HCT116 (cell line): ENCODE measurements at regions not wholly inside any gene's neighbourhood (a gene's known extent, or its start where the extent isn't known, plus 50 kb on each side); places are given as distances from the start of the nearest gene placed in this dataset.

Experiments
- ATAC-seq: fragments of 200-7000 bp; cut with Tn5 transposase; 2 replicates; pipeline ENCODE4 v1.9.1; 2020; ENCODE audit warnings: mild to moderate bottlenecking, moderate library complexity
- BruUV-seq: library from RNA; stranded (reverse); fragments of 400-500 nt; replicated peaks from 2 replicates; lab custom pipeline; 2021; lab: Mats Ljungman, UMichigan
- CTCF ChIA-PET: fragments of 300-600 bp; sonication (Branson Sonifier 250); formaldehyde crosslinking; loops from one replicate; lab custom pipeline; 2021; ENCODE audit warnings: antibody characterized with exemption; lab: Charles Lee
- POLR2A ChIA-PET: fragments of 300-600, 350-600 bp; sonication (Branson Sonifier 250); formaldehyde crosslinking; loops from one replicate; lab custom pipeline; 2021; ENCODE audit warnings: antibody characterized with exemption; lab: Charles Lee
- RAD21 ChIA-PET, 2 experiments: fragments of 300-600 bp; sonication (Branson Sonifier 250); formaldehyde crosslinking; loops; one replicate each; lab custom pipeline; 2023; ENCODE audit warnings: low total read pairs in 2 of 2; ENCODE audit not compliant: uncharacterized antibody in 2 of 2, unreplicated experiment in 2 of 2, low non-redundant PET in 1 of 2; lab: Charles Lee
- DNase-seq: peaks from one replicate; pipeline ENCODE4 v3.0.0-alpha.2; 2010; ENCODE audit warnings: low read depth, low spot score
- H2AFZ ChIP-seq: fragments of 200-600 bp; shearing (Covaris generic), sonication (generic); 2 replicates; pipeline ENCODE4 v1.6.1; 2017; ENCODE audit warnings: low read depth, mixed run types, mixed read lengths, antibody characterized with exemption, low read length; ENCODE audit not compliant: poor library complexity, severe bottlenecking
- H3K27ac ChIP-seq: 2 replicates; pipeline ENCODE4 v1.5.1; 2012; ENCODE audit warnings: low read depth, low read length
- H3K27me3 ChIP-seq: fragments of 200-600 bp; sonication (generic); 2 replicates; pipeline ENCODE4 v1.6.1; 2016; ENCODE audit warnings: mixed run types, low read length, mixed read lengths; ENCODE audit not compliant: insufficient read depth
- H3K36me3 ChIP-seq, 2 experiments: fragments of 200-500 bp in 1 of 2; fragments of 200-600 bp in 1 of 2; sonication (Bioruptor generic) in 1 of 2; sonication (generic) in 1 of 2; 2 replicates each; pipeline versions ENCODE4 v1.5.1 to v1.6.1; 2014 to 2016; ENCODE audit warnings: low read length in 2 of 2, inconsistent platforms in 1 of 2, mixed read lengths in 1 of 2, mixed run types in 1 of 2; ENCODE audit not compliant: insufficient read depth in 2 of 2, control insufficient read depth in 1 of 2
- H3K4me1 ChIP-seq, 2 experiments: fragments of 200-600 bp in 1 of 2; sonication (generic) in 1 of 2; 2 replicates each; pipeline versions ENCODE4 v1.5.1 to v1.6.1; 2012 to 2017; ENCODE audit warnings: low read length in 2 of 2, inconsistent platforms in 1 of 2, mild to moderate bottlenecking in 1 of 2, mixed read lengths in 1 of 2, mixed run types in 1 of 2, moderate library complexity in 1 of 2; ENCODE audit not compliant: insufficient read depth in 2 of 2, control insufficient read depth in 1 of 2
- H3K4me2 ChIP-seq: fragments of 200-600 bp; sonication (generic); 2 replicates; pipeline ENCODE4 v1.6.1; 2017; ENCODE audit warnings: mixed run types, low read length, mixed read lengths
- H3K4me3 ChIP-seq, 2 experiments: fragments of 200-600 bp in 1 of 2; sonication (generic) in 1 of 2; replicated peaks in 1 of 2; 2 replicates each; pipeline ENCODE4 v1.5.1; 2011 to 2016; ENCODE audit warnings: low read length in 2 of 2, control low read depth in 1 of 2, low read depth in 1 of 2, mild to moderate bottlenecking in 1 of 2, mixed read lengths in 1 of 2, mixed run types in 1 of 2
- H3K79me2 ChIP-seq: fragments of 200-600 bp; sonication (generic); 2 replicates; pipeline ENCODE4 v1.6.1; 2017; ENCODE audit warnings: mild to moderate bottlenecking, mixed run types, low read length, moderate library complexity, mixed read lengths; ENCODE audit not compliant: insufficient read depth
- H3K9ac ChIP-seq: fragments of 200-600 bp; sonication (generic); 2 replicates; pipeline ENCODE4 v1.6.1; 2016; ENCODE audit warnings: low read length, mixed read lengths
- H3K9me2 ChIP-seq: fragments of 200-600 bp; sonication (generic), shearing (Covaris generic); 2 replicates; pipeline ENCODE4 v1.6.1; 2017; ENCODE audit warnings: mixed run types, mild to moderate bottlenecking, moderate library complexity; ENCODE audit not compliant: insufficient read depth
- H3K9me3 ChIP-seq, 2 experiments: fragments of 200-500 bp in 1 of 2; fragments of 200-600 bp in 1 of 2; sonication (Bioruptor generic) in 1 of 2; sonication (generic) in 1 of 2; 2 replicates each; pipeline ENCODE4 v1.6.1; 2014 to 2017; ENCODE audit warnings: low read length in 2 of 2, mixed read lengths in 2 of 2, inconsistent platforms in 1 of 2, low read depth in 1 of 2, mild to moderate bottlenecking in 1 of 2, mixed run types in 1 of 2, moderate library complexity in 1 of 2; ENCODE audit not compliant: control insufficient read depth in 1 of 2, insufficient read depth in 1 of 2
- H4K20me1 ChIP-seq: fragments of 200-600 bp; sonication (generic), shearing (Covaris generic); 2 replicates; pipeline ENCODE4 v1.6.1; 2017; ENCODE audit warnings: mixed run types, mild to moderate bottlenecking, moderate library complexity; ENCODE audit not compliant: insufficient read depth
- ATF3 ChIP-seq: IDR thresholded peaks from 2 replicates; pipeline ENCODE4 v1.6.1; 2012
- CBX3 ChIP-seq: IDR thresholded peaks from 2 replicates; pipeline ENCODE4 v1.6.1; 2012; ENCODE audit warnings: low read depth
- CEBPB ChIP-seq: IDR thresholded peaks from 2 replicates; pipeline ENCODE4 v1.6.1; 2012; ENCODE audit warnings: low read depth
- FOSL1 ChIP-seq: IDR thresholded peaks from 2 replicates; pipeline ENCODE4 v1.6.1; 2012; ENCODE audit warnings: low read depth
- JUND ChIP-seq: IDR thresholded peaks from 2 replicates; pipeline ENCODE4 v1.6.1; 2012
- POLR2A ChIP-seq: IDR thresholded peaks from 2 replicates; pipeline ENCODE4 v1.7.0; 2011; ENCODE audit warnings: borderline replicate concordance; ENCODE audit not compliant: insufficient read depth, insufficient read length; ENCODE audit errors: extremely low read depth
- POLR2AphosphoS5 ChIP-seq: IDR thresholded peaks from 2 replicates; pipeline ENCODE4 v1.6.1; 2011; ENCODE audit warnings: mild to moderate bottlenecking, low read depth, low read length, moderate library complexity
- REST ChIP-seq: IDR thresholded peaks from 2 replicates; pipeline ENCODE4 v1.6.1; 2012; ENCODE audit warnings: low read depth
- SIN3A ChIP-seq: IDR thresholded peaks from 2 replicates; pipeline ENCODE4 v1.6.1; 2012; ENCODE audit warnings: low read depth
- SP1 ChIP-seq: IDR thresholded peaks from 2 replicates; pipeline ENCODE4 v1.6.1; 2012; ENCODE audit warnings: low read depth
- ZFX ChIP-seq: fragments of 450-650 bp; IDR thresholded peaks from 2 replicates; pipeline ENCODE4 v1.6.1; 2017
- intact Hi-C: fragments of 100-400 bp; cut with micrococcal nuclease; formaldehyde crosslinking; loops from 2 replicates; pipeline ENCODE4 v1.10.0; 2022
- TF ChIP-seq, protein P1 (sequence below): IDR thresholded peaks from 2 replicates; pipeline ENCODE4 v1.6.1; 2011; ENCODE audit warnings: mild to moderate bottlenecking, low read length, moderate library complexity; ENCODE audit not compliant: insufficient replicate concordance; ENCODE audit errors: extremely low read depth
- TF ChIP-seq, protein P2 (sequence below), 3 experiments: fragments of 200-600 bp in 1 of 3; sonication (generic) in 1 of 3; IDR thresholded peaks in 2 of 3; conservative IDR thresholded peaks in 1 of 3; 2 replicates each; pipeline ENCODE4 v1.5.1; 2012 to 2017; ENCODE audit warnings: low read depth in 2 of 3, low read length in 2 of 3, antibody characterized with exemption in 1 of 3, borderline replicate concordance in 1 of 3, control low read depth in 1 of 3, mild to moderate bottlenecking in 1 of 3, mixed read lengths in 1 of 3, mixed run types in 1 of 3, moderate library complexity in 1 of 3; ENCODE audit not compliant: insufficient read depth in 1 of 3

DNA sequence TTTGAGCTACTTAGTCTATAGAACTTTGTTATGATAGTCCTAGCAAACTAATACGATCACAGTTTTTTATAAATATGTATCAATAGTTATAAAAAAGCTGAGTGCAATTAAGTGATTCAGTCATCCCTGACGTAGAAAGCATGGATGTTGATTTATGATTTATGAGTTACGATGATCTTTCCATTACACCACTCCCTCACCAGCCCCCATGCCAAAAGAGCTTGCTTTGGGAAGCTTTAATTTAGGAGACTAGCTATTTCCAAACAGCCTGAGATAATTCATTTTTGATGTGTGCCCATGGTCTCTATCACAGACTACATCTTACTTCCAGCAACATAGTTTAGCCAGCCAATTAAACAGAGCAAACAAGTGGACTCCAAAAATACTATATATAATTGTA lies 256.8 kb downstream of the GABRG2 start:
- Histone ChIP-seq H3K27me3 (no peaks in the 10 kb centered on the region), H3K9me3 (peaks cover 0 to 3% of the 10 kb centered on the region in 2 experiments; a peak in 1 of 4 replicates), H3K4me1 (no peaks in the 10 kb centered on the region), H3K79me2 (no peaks in the 10 kb centered on the region), H3K36me3 (no peaks in the 10 kb centered on the region), H3K4me2 (no peak overlapping the region), H3K9me2 (no peaks in the 10 kb centered on the region), H4K20me1 (no peaks in the 10 kb centered on the region), H3K4me3 (no peak overlapping the region), H2AFZ (no peak overlapping the region), H3K9ac (no peak overlapping the region), H3K27ac (no peak overlapping the region)
- POLR2A ChIA-PET, result no interaction called here
- RAD21 ChIA-PET, result no interaction called here
- CTCF ChIA-PET, result no interaction called here
- DNase-seq (no peak), ATAC-seq (no peak)
- intact Hi-C loops, result no loop called here
- no peak for TF ChIP-seq POLR2A
- no peak for TF ChIP-seq SIN3A
- no peak for TF ChIP-seq JUND
- BruUV-seq, result no TSS peak

GRCh38 chr5:162325143-162325727 lies 257.7 kb downstream of the GABRG2 start:
- H3K9me2 ChIP-seq, result no peaks in the 10 kb centered on the region
- POLR2A ChIA-PET, result no interaction called here
- RAD21 ChIA-PET, result no interaction called here
- no peak for ATAC-seq
- H4K20me1 ChIP-seq, result no peaks in the 10 kb centered on the region
- no peak overlapping the region for H2AFZ ChIP-seq
- H3K27ac ChIP-seq, result no peak overlapping the region
- H3K4me1 ChIP-seq, result no peaks in the 10 kb centered on the region
- CTCF ChIA-PET, result no interaction called here
- no peak overlapping the region for H3K4me3 ChIP-seq
- H3K9me3 ChIP-seq, result peaks cover 0 to 3% of the 10 kb centered on the region in 2 experiments; a peak in 1 of 4 replicates
- H3K36me3 ChIP-seq, result no peaks in the 10 kb centered on the region
- no peaks in the 10 kb centered on the region for H3K79me2 ChIP-seq
- intact Hi-C loops, result no loop called here
- no TSS peak for BruUV-seq
- H3K4me2 ChIP-seq, result no peak overlapping the region
- no peak overlapping the region for H3K9ac ChIP-seq
- DNase-seq, result no peak
- no peaks in the 10 kb centered on the region for H3K27me3 ChIP-seq
- TF ChIP-seq, protein P1, sequence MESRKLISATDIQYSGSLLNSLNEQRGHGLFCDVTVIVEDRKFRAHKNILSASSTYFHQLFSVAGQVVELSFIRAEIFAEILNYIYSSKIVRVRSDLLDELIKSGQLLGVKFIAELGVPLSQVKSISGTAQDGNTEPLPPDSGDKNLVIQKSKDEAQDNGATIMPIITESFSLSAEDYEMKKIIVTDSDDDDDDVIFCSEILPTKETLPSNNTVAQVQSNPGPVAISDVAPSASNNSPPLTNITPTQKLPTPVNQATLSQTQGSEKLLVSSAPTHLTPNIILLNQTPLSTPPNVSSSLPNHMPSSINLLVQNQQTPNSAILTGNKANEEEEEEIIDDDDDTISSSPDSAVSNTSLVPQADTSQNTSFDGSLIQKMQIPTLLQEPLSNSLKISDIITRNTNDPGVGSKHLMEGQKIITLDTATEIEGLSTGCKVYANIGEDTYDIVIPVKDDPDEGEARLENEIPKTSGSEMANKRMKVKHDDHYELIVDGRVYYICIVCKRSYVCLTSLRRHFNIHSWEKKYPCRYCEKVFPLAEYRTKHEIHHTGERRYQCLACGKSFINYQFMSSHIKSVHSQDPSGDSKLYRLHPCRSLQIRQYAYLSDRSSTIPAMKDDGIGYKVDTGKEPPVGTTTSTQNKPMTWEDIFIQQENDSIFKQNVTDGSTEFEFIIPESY, result no peak
- TF ChIP-seq FOSL1 (no peak), ZFX (no peak), SP1 (no peak), POLR2AphosphoS5 (no peak), SIN3A (no peak), CEBPB (no peak), CBX3 (no peak), REST (no peak), POLR2A (no peak), JUND (no peak), ATF3 (no peak)
- TF ChIP-seq, protein P2, sequence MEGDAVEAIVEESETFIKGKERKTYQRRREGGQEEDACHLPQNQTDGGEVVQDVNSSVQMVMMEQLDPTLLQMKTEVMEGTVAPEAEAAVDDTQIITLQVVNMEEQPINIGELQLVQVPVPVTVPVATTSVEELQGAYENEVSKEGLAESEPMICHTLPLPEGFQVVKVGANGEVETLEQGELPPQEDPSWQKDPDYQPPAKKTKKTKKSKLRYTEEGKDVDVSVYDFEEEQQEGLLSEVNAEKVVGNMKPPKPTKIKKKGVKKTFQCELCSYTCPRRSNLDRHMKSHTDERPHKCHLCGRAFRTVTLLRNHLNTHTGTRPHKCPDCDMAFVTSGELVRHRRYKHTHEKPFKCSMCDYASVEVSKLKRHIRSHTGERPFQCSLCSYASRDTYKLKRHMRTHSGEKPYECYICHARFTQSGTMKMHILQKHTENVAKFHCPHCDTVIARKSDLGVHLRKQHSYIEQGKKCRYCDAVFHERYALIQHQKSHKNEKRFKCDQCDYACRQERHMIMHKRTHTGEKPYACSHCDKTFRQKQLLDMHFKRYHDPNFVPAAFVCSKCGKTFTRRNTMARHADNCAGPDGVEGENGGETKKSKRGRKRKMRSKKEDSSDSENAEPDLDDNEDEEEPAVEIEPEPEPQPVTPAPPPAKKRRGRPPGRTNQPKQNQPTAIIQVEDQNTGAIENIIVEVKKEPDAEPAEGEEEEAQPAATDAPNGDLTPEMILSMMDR (IDR thresholded peaks at IDR 0.05 in 2 of 3, conservative IDR thresholded peaks at IDR 0.05 in 1 of 3; ENCODE audit: borderline replicate concordance in 1 of 3, insufficient read depth in 1 of 3, low read depth in 2 of 3, low read length in 2 of 3), result no peak
